AG04450 (cell line): ENCODE measurements at regions not wholly inside any gene's neighbourhood (a gene's known extent, or its start where the extent isn't known, plus 50 kb on each side); places are given as distances from the start of the nearest gene placed in this dataset.

Source experiments
- CTCF ChIA-PET: fragments of 300-600, 350-600 bp; formaldehyde crosslinking; extraction: SDS; loops from one replicate; lab custom pipeline; 2022; ENCODE audit warnings: antibody characterized with exemption, inconsistent platforms; lab: Charles Lee
- POLR2A ChIA-PET: fragments of 350-600 bp; formaldehyde crosslinking; extraction: SDS; loops from one replicate; lab custom pipeline; 2021; ENCODE audit warnings: antibody characterized with exemption, inconsistent platforms; lab: Yijun Ruan, JAX
- DNase-seq: peaks from one replicate; pipeline ENCODE4 v3.0.0-alpha.2; 2011; ENCODE audit warnings: low read depth, low spot score
- H3K27ac ChIP-seq: one replicate; pipeline ENCODE4 v1.5.1; 2012; ENCODE audit warnings: low read depth, low read length, control low read depth
- H3K27me3 ChIP-seq: one replicate; pipeline ENCODE4 v1.6.0; 2012; ENCODE audit warnings: low read length; ENCODE audit not compliant: control insufficient read depth, insufficient read depth
- H3K4me3 ChIP-seq: 2 replicates; pipeline ENCODE4 v1.5.1; 2011; ENCODE audit warnings: mild to moderate bottlenecking, low read depth, low read length, control low read depth
- H3K9me3 ChIP-seq: 2 replicates; pipeline ENCODE4 v1.5.1; 2012; ENCODE audit warnings: low read length; ENCODE audit not compliant: control insufficient read depth, insufficient read depth
- TF ChIP-seq, protein P1 (sequence below): IDR thresholded peaks from 2 replicates; pipeline ENCODE4 v1.5.1; 2011; ENCODE audit warnings: low read depth, low read length, control low read depth, inconsistent platforms

DNA sequence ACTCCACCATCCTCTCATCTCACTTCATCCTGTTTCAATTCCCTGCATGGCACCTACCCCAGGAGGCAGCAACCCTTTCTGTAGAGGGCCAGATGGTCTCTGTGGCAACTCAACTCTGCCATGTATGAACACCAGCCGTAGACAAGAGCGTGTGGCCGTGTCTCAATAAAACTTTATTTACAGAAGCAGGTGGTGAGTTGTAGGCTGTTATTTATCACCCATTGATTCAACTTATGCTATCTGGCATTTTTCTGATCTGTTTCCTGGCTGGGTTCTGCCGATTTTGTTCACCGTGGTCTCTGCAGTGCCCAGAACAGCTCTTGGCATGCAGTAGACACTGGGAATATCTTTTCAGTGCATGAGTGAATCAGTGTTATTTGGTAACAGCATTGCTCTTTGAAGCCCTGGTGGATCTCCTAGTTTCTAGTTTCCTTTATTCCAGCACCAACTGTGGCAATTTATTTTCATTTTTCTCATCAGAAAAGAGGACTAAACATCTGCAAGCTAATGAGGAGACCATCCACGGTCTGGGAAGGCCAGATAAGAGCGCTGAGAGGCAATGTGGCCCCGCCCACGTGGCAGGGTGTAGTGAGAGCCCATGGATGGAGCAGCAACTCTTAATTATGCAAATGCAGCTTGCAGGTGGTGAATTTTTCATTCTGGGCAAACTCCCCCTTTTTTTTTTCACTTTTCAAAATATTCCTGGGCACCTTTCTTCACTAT is 77.9 kb downstream of the CTSL start:
- TF ChIP-seq, protein P1, sequence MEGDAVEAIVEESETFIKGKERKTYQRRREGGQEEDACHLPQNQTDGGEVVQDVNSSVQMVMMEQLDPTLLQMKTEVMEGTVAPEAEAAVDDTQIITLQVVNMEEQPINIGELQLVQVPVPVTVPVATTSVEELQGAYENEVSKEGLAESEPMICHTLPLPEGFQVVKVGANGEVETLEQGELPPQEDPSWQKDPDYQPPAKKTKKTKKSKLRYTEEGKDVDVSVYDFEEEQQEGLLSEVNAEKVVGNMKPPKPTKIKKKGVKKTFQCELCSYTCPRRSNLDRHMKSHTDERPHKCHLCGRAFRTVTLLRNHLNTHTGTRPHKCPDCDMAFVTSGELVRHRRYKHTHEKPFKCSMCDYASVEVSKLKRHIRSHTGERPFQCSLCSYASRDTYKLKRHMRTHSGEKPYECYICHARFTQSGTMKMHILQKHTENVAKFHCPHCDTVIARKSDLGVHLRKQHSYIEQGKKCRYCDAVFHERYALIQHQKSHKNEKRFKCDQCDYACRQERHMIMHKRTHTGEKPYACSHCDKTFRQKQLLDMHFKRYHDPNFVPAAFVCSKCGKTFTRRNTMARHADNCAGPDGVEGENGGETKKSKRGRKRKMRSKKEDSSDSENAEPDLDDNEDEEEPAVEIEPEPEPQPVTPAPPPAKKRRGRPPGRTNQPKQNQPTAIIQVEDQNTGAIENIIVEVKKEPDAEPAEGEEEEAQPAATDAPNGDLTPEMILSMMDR = no peak
- H3K27ac ChIP-seq = no peak overlapping the region
- H3K9me3 ChIP-seq = no peaks in the 10 kb centered on the region
- no peak overlapping the region for H3K4me3 ChIP-seq
- H3K27me3 ChIP-seq = peaks cover 19% of the 10 kb centered on the region
- ChIA-PET POLR2A (no interaction called here), CTCF (interaction anchor here (1.5 kb wide), 1 partner anchor 9 kb away, joined by 5 read pairs; no protein-coding TSS in a partner anchor)
- DNase-seq = no peak

GRCh38 chr9:87805259-87805658 is 77.4 kb upstream of the SPATA31E1 start:
- DNase-seq = no peak
- no peak overlapping the region for H3K27ac ChIP-seq
- no peaks in the 10 kb centered on the region for H3K9me3 ChIP-seq
- CTCF ChIA-PET = no interaction called here
- H3K4me3 ChIP-seq = no peak overlapping the region
- POLR2A ChIA-PET = no interaction called here
- peaks cover 12% of the 10 kb centered on the region for H3K27me3 ChIP-seq
- TF ChIP-seq, protein P1 = no peak

DNA sequence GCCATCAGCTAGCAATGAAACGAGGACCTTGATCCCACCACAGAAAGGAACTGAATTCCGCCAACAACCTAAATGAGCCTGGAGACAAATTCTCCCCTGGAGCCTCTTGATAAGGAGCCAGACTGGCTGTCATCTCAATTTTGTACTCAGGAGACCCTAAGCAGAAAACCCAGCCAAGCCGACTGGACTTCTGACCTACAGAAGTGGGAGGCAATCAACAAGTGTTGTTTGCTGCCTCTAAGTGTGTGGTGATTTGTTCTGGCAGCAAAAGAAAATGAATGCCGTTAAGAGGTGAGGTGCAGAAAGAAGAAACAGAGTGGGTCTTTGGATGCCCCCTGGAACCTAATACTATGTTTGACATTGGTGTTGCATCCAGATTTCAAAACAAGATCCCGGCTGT is 72.7 kb upstream of the SPATA31E1 start:
- H3K27ac ChIP-seq = no peak overlapping the region
- no peak overlapping the region for H3K4me3 ChIP-seq
- TF ChIP-seq, protein P1 = no peak
- H3K9me3 ChIP-seq = no peaks in the 10 kb centered on the region
- peaks cover 2% of the 10 kb centered on the region for H3K27me3 ChIP-seq
- ChIA-PET POLR2A (no interaction called here), CTCF (interaction anchor here (4.4 kb wide), 1 partner anchor 129 kb away, joined by 188 read pairs; no protein-coding TSS in a partner anchor)
- no peak for DNase-seq

DNA sequence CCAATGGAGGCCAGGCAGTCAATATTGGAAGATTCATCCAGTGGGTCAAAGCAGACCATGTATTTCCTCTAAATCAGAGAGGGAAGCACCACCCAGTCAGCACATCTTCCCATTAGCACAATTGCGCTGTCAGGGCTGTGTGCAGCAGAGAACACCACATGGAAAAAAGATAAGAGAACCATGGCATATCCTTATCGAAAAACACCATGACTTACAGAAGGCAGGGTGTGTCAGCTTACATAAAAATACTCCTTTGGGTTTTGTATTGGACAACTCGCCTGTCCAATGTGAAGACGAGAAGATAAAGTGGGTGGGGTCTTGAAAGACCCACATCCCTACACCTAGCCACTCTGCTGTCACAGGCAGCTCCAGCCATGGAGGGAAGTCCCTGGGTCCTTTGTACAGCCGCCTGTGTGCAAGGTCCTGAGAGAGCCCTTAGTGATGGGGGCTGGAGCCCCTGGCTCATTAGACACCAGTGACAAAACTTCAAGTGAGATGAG is 71.9 kb upstream of the SPATA31E1 start:
- Histone ChIP-seq H3K27me3 (peaks cover 2% of the 10 kb centered on the region), H3K27ac (no peak overlapping the region), H3K9me3 (no peaks in the 10 kb centered on the region), H3K4me3 (no peak overlapping the region)
- TF ChIP-seq, protein P1 = no peak
- ChIA-PET CTCF (interaction anchor here (4.4 kb wide), 1 partner anchor 130 kb away, joined by 188 read pairs; no protein-coding TSS in a partner anchor), POLR2A (no interaction called here)
- DNase-seq = no peak

- H3K4me3 ChIP-seq = no peak overlapping the region
- TF ChIP-seq, protein P1 = peak; percentile 98
- CTCF ChIA-PET = interaction anchor here (0.6 to 4.4 kb wide), 24 partner anchors 8 to 1398 kb away, joined by 3 to 188 read pairs (median 5); no protein-coding TSS in a partner anchor
- no peak overlapping the region for H3K27ac ChIP-seq
- DNase-seq = peak; percentile 13
- no peaks in the 10 kb centered on the region for H3K27me3 ChIP-seq
- POLR2A ChIA-PET = no interaction called here
- H3K9me3 ChIP-seq = no peaks in the 10 kb centered on the region
These were observed 70.1 kb upstream of the SPATA31E1 start for GRCh38 chr9:87812375-87813118.
